ENCODE measurements at regions not wholly inside any gene's neighbourhood (a gene's known extent, or its start where the extent isn't known, plus 50 kb on each side); places are given as distances from the start of the nearest gene placed in this dataset.
A peak's percentile ranks its signal among the peaks of the same experiment; 100 is the strongest.
"Not testable (repeated sequence)": the region's sequence is repeated elsewhere in the genome, so short reads cannot be mapped to it uniquely, and the experiment has no call there.

GRCh38 chr6:82801083-82801482 is 264.6 kb downstream of the UBE3D start:
- no peak for TF ChIP-seq CTCF (IDR thresholded peaks at IDR 0.05; ENCODE audit: low read depth, low read length)
- DNase-seq (ENCODE audit: low read depth, low spot score), result no peak
- no peak overlapping the region for H3K4me3 ChIP-seq (ENCODE audit: low read depth, low read length)
- in situ Hi-C loops (cut with HindIII; ENCODE audit: low sequenced_read_pairs), result no loop called here

GRCh38 chr6:82816243-82816642 is 249.4 kb downstream of the UBE3D start:
- H3K4me3 ChIP-seq (ENCODE audit: low read depth, low read length); DNase-seq (ENCODE audit: low read depth, low spot score); in situ Hi-C loops (cut with HindIII; ENCODE audit: low sequenced_read_pairs): not testable (repeated sequence)

GRCh38 chr6:82818727-82819126 is 246.9 kb downstream of the UBE3D start:
- H3K4me3 ChIP-seq (ENCODE audit: low read depth, low read length), result no peak overlapping the region
- in situ Hi-C loops (cut with HindIII; ENCODE audit: low sequenced_read_pairs), result no loop called here
- no peak for TF ChIP-seq CTCF (IDR thresholded peaks at IDR 0.05; ENCODE audit: low read depth, low read length)
- peak; percentile 83 for DNase-seq (ENCODE audit: low read depth, low spot score)

- H3K4me3 ChIP-seq (ENCODE audit: low read depth, low read length), result no peak overlapping the region
- TF ChIP-seq CTCF (IDR thresholded peaks at IDR 0.05; ENCODE audit: low read depth, low read length), result no peak
- DNase-seq (ENCODE audit: low read depth, low spot score), result no peak
- in situ Hi-C loops (cut with HindIII; ENCODE audit: low sequenced_read_pairs), result no loop called here
These were observed 242.3 kb downstream of the UBE3D start for GRCh38 chr6:82823361-82823760.

- in situ Hi-C loops (cut with HindIII; ENCODE audit: low sequenced_read_pairs), result no loop called here
These were observed 232.8 kb downstream of the UBE3D start for GRCh38 chr6:82832811-82833210.

GRCh38 chr6:82833481-82833880 is 232.2 kb downstream of the UBE3D start:
- no peak for TF ChIP-seq CTCF (IDR thresholded peaks at IDR 0.05; ENCODE audit: low read depth, low read length)
- DNase-seq (ENCODE audit: low read depth, low spot score), result no peak
- H3K4me3 ChIP-seq (ENCODE audit: low read depth, low read length), result no peak overlapping the region
- in situ Hi-C loops (cut with HindIII; ENCODE audit: low sequenced_read_pairs), result no loop called here

More at GRCh38 chr6:82832811-82833210, 232.8 kb downstream of the UBE3D start:
- TF ChIP-seq CTCF (IDR thresholded peaks at IDR 0.05; ENCODE audit: low read depth, low read length), result no peak
- H3K4me3 ChIP-seq (ENCODE audit: low read depth, low read length), result no peak overlapping the region
- DNase-seq (ENCODE audit: low read depth, low spot score), result no peak

- in situ Hi-C loops (cut with HindIII; ENCODE audit: low sequenced_read_pairs), result no loop called here
- no peak for TF ChIP-seq CTCF (IDR thresholded peaks at IDR 0.05; ENCODE audit: low read depth, low read length)
- DNase-seq (ENCODE audit: low read depth, low spot score), result no peak
- no peak overlapping the region for H3K4me3 ChIP-seq (ENCODE audit: low read depth, low read length)
These were observed 229.5 kb downstream of the UBE3D start for GRCh38 chr6:82836022-82836575.

All from astrocyte of the spinal cord (primary cell).